ENCODE measurements at regions not wholly inside any gene's neighbourhood (a gene's known extent, or its start where the extent isn't known, plus 50 kb on each side); places are given as distances from the start of the nearest gene placed in this dataset.

DNA sequence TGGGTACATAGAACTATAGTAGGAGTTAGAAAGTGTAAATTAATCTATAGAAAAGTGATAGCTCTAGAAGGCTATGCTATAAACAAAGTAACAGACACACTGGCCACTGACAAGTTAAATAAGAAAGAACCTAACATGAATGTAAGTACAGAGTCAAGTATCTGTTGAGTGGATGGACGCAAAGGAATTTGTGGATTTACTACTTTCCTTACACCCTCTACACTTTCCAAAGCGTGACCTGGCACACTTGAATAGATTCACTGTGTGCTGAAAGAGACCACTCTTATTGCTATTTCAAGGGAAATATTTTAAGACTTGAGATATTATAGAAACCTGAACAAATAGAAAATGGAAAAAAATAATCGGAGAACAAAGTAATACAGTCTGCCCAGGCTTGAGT is 142.8 kb upstream of the SAMSN1 start:
- no peak for TF ChIP-seq POLR2A (IDR thresholded peaks at IDR 0.05)
- TF ChIP-seq, protein P1, sequence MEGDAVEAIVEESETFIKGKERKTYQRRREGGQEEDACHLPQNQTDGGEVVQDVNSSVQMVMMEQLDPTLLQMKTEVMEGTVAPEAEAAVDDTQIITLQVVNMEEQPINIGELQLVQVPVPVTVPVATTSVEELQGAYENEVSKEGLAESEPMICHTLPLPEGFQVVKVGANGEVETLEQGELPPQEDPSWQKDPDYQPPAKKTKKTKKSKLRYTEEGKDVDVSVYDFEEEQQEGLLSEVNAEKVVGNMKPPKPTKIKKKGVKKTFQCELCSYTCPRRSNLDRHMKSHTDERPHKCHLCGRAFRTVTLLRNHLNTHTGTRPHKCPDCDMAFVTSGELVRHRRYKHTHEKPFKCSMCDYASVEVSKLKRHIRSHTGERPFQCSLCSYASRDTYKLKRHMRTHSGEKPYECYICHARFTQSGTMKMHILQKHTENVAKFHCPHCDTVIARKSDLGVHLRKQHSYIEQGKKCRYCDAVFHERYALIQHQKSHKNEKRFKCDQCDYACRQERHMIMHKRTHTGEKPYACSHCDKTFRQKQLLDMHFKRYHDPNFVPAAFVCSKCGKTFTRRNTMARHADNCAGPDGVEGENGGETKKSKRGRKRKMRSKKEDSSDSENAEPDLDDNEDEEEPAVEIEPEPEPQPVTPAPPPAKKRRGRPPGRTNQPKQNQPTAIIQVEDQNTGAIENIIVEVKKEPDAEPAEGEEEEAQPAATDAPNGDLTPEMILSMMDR (IDR thresholded peaks at IDR 0.05): no peak

Data from prostate gland (tissue), 2 donors.